ENCODE measurements at regions not wholly inside any gene's neighbourhood (a gene's known extent, or its start where the extent isn't known, plus 50 kb on each side); places are given as distances from the start of the nearest gene placed in this dataset.

- no peak overlapping the region for H3K4me3 ChIP-seq (replicated peaks; ENCODE audit: low read depth, low read length)
- no peak for DNase-seq (ENCODE audit: extremely low read depth, low read depth)
- TF ChIP-seq CTCF (IDR thresholded peaks at IDR 0.05; ENCODE audit: low read depth, low read length, missing control alignments): no peak
These were observed 243.7 kb upstream of the BMPER start for GRCh38 chr7:33661430-33662160.

GRCh38 chr7:33666531-33666930 lies 238.8 kb upstream of the BMPER start:
- no peak for DNase-seq (ENCODE audit: extremely low read depth, low read depth)
- no peak for TF ChIP-seq CTCF (IDR thresholded peaks at IDR 0.05; ENCODE audit: low read depth, low read length, missing control alignments)
- no peak overlapping the region for H3K4me3 ChIP-seq (replicated peaks; ENCODE audit: low read depth, low read length)

GRCh38 chr7:33667196-33667595 lies 238.1 kb upstream of the BMPER start:
- no peak overlapping the region for H3K4me3 ChIP-seq (replicated peaks; ENCODE audit: low read depth, low read length)
- no peak for TF ChIP-seq CTCF (IDR thresholded peaks at IDR 0.05; ENCODE audit: low read depth, low read length, missing control alignments)
- DNase-seq (ENCODE audit: extremely low read depth, low read depth): no peak

- DNase-seq (ENCODE audit: extremely low read depth, low read depth): no peak
- no peak for TF ChIP-seq CTCF (IDR thresholded peaks at IDR 0.05; ENCODE audit: low read depth, low read length, missing control alignments)
- no peak overlapping the region for H3K4me3 ChIP-seq (replicated peaks; ENCODE audit: low read depth, low read length)
These were observed 236.1 kb upstream of the BMPER start for GRCh38 chr7:33669251-33669670.

GRCh38 chr7:33671531-33672262 lies 233.6 kb upstream of the BMPER start:
- no peak for TF ChIP-seq CTCF (IDR thresholded peaks at IDR 0.05; ENCODE audit: low read depth, low read length, missing control alignments)

GRCh38 chr7:33673029-33673700 lies 232.2 kb upstream of the BMPER start:
- peak; percentile 22 for TF ChIP-seq CTCF (IDR thresholded peaks at IDR 0.05; ENCODE audit: low read depth, low read length, missing control alignments)
- DNase-seq (ENCODE audit: extremely low read depth, low read depth): no peak
- H3K4me3 ChIP-seq (replicated peaks; ENCODE audit: low read depth, low read length): no peak overlapping the region

More at GRCh38 chr7:33671531-33672262, 233.6 kb upstream of the BMPER start:
- H3K4me3 ChIP-seq (replicated peaks; ENCODE audit: low read depth, low read length): no peak overlapping the region
- DNase-seq (ENCODE audit: extremely low read depth, low read depth): no peak
